ENCODE measurements at regions not wholly inside any gene's neighbourhood (a gene's known extent, or its start where the extent isn't known, plus 50 kb on each side); places are given as distances from the start of the nearest gene placed in this dataset.

DNA sequence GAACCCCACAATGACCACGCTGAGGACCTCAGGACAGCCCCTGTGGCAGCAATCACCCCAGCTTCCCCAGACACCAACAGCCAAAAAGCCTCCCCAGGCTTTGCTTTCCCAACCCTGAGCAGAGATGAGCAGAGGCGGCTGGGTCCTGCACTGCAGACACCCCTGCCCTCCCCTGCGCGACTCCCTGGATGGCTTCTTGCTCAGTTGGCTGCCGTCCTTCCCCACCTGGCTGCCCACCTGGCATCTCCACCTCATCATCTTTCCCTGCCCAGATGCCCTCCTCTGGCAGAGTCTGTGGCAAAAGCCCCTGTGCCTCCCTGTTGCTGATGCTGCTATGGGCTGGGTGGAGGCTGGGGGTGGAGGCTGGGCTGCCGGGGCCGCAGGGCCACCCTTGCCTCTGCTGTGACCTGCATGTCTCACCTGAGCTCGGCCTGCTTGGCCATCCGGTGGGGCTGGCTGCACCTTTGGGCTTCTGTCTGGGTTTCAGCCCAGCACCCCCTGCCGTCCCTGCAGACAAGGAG is 567.7 kb downstream of the TCERG1L start:
- TF ChIP-seq, protein P1, sequence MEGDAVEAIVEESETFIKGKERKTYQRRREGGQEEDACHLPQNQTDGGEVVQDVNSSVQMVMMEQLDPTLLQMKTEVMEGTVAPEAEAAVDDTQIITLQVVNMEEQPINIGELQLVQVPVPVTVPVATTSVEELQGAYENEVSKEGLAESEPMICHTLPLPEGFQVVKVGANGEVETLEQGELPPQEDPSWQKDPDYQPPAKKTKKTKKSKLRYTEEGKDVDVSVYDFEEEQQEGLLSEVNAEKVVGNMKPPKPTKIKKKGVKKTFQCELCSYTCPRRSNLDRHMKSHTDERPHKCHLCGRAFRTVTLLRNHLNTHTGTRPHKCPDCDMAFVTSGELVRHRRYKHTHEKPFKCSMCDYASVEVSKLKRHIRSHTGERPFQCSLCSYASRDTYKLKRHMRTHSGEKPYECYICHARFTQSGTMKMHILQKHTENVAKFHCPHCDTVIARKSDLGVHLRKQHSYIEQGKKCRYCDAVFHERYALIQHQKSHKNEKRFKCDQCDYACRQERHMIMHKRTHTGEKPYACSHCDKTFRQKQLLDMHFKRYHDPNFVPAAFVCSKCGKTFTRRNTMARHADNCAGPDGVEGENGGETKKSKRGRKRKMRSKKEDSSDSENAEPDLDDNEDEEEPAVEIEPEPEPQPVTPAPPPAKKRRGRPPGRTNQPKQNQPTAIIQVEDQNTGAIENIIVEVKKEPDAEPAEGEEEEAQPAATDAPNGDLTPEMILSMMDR (IDR thresholded peaks at IDR 0.05): no peak
- no peak for TF ChIP-seq POLR2A (IDR thresholded peaks at IDR 0.05)
